SK-N-MC (cell line): ENCODE measurements at regions not wholly inside any gene's neighbourhood (a gene's known extent, or its start where the extent isn't known, plus 50 kb on each side); places are given as distances from the start of the nearest gene placed in this dataset.

ENCODE experiments used
- DNase-seq: peaks from one replicate; pipeline ENCODE4 v3.0.0-alpha.2; 2011; ENCODE audit warnings: low read depth, low spot score
- H3K27ac ChIP-seq: fragments of 200-600 bp; sonication (generic); 2 replicates; pipeline ENCODE4 v1.5.1; 2016; ENCODE audit warnings: mixed run types
- H3K36me3 ChIP-seq: fragments of 200-600 bp; sonication (generic); 2 replicates; pipeline ENCODE4 v1.6.1; 2017; ENCODE audit warnings: antibody characterized with exemption, low read length, mixed read lengths; ENCODE audit not compliant: insufficient read depth
- H3K4me3 ChIP-seq: fragments of 200-600 bp; sonication (generic); 2 replicates; pipeline ENCODE4 v1.5.1; 2016
- H3K9ac ChIP-seq: fragments of 200-600 bp; sonication (generic); 2 replicates; pipeline ENCODE4 v1.8.0; 2017; ENCODE audit warnings: mixed run types, mixed read lengths; ENCODE audit not compliant: insufficient read length
- H3K9me3 ChIP-seq: fragments of 200-600 bp; sonication (generic); 2 replicates; pipeline ENCODE4 v1.6.1; 2017; ENCODE audit warnings: low read depth, mild to moderate bottlenecking, antibody characterized with exemption, low read length, moderate library complexity, mixed read lengths
- EZH2 ChIP-seq: fragments of 200-600 bp; sonication (generic); IDR thresholded peaks from one replicate; pipeline ENCODE4 v1.6.1; 2017; ENCODE audit warnings: antibody characterized with exemption
- FOXP2 ChIP-seq: optimal IDR thresholded peaks from 2 replicates; pipeline ENCODE3; 2011; ENCODE audit warnings: mild to moderate bottlenecking, moderate library complexity; ENCODE audit not compliant: insufficient read depth; ENCODE audit errors: extremely low read length, control extremely low read depth
- POLR2AphosphoS5 ChIP-seq: IDR thresholded peaks from 2 replicates; pipeline ENCODE4 v1.6.1; 2012; ENCODE audit warnings: mild to moderate bottlenecking, low read depth, low read length, borderline replicate concordance

DNA sequence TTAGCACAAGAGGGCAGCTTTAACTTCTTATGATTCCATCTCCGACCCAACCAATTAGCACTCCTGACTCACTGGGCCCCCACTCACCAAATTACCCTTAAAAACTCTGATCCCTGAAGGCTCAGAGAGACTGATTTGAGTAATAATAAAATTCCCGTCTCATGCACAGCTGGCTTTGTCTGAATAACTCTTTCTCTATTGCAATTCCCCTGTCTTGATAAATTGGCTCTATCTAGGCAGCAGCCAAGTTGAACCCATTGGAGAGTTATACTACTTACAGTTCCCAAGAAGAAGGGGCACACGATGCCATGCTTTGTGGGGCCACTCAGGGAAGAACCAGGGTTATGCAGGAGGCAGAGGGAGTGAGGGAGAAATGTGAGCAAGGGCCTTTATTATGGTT is 632.8 kb downstream of the TSN start:
- Histone ChIP-seq H3K4me3 (no peak overlapping the region), H3K9ac (no peak overlapping the region), H3K36me3 (no peaks in the 10 kb centered on the region), H3K27ac (no peak overlapping the region), H3K9me3 (no peaks in the 10 kb centered on the region)
- no peak for DNase-seq
- no peak for TF ChIP-seq EZH2
- TF ChIP-seq POLR2AphosphoS5 = no peak
- TF ChIP-seq FOXP2 = no peak

DNA sequence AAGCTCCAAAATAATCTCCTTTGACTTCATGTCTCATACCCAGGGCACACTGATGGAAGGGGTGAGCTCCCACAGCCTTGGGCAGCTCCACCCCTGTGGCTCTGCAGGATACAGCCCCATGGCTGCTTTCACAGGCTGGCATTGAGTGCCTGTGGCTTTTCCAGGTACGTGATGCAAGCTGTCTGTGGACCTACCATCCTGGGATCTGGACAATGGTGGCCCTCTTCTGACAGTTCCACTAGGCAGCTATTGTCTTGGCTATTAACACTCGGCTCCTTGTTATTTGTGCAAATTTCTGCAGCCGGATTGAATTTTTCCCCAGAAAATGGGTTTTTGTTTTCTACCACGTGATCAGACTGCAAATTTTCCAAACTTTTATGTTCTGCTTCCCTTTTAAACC is 634.2 kb downstream of the TSN start:
- no peak overlapping the region for H3K27ac ChIP-seq
- no peak for TF ChIP-seq EZH2
- no peak for TF ChIP-seq FOXP2
- TF ChIP-seq POLR2AphosphoS5 = no peak
- H3K9ac ChIP-seq = no peak overlapping the region
- no peaks in the 10 kb centered on the region for H3K36me3 ChIP-seq
- no peak for DNase-seq
- H3K9me3 ChIP-seq = no peaks in the 10 kb centered on the region
- no peak overlapping the region for H3K4me3 ChIP-seq

DNA sequence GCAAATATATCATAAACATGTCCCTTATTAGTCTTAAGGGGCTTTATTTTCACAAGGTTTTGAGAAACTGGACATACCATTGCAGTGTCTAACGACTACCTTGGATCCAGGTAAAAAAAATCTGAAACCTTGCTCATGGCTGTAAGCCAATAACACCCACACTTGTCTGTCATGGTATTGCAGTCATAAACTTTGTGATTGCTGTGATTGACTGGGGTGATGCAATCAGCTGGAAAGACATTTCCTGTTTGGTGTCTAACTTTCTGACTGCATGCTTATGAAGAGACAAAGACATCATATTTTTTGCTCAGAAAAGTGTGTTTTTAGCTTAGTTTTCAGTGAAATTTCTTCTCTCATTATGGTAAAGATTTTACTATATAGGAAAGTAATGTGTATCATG is 635.0 kb downstream of the TSN start:
- H3K4me3 ChIP-seq = no peak overlapping the region
- H3K9me3 ChIP-seq = no peaks in the 10 kb centered on the region
- TF ChIP-seq POLR2AphosphoS5 (no peak), EZH2 (no peak), FOXP2 (no peak)
- DNase-seq = no peak
- no peak overlapping the region for H3K27ac ChIP-seq
- H3K9ac ChIP-seq = no peak overlapping the region
- no peaks in the 10 kb centered on the region for H3K36me3 ChIP-seq

DNA sequence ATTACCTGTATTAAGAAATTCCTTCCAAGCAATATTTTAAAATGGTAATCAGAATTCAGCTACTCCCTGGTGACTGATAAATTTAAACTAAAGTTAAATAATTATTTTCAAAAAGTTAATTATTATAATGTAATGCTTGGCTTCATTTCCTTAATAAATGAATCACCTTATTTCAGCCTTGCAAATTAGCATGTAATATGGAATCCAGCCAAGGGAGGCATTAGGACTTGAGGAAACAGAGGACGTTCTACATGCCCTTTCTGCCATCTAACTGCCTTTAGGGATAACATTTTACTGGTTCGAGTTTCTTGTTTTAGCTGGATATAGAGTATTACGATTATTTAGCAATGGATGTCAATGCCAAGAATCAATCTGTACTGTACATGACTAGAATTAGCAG is 636.3 kb downstream of the TSN start:
- no peak overlapping the region for H3K4me3 ChIP-seq
- TF ChIP-seq FOXP2 (no peak), POLR2AphosphoS5 (no peak), EZH2 (no peak)
- no peak overlapping the region for H3K9ac ChIP-seq
- no peak overlapping the region for H3K27ac ChIP-seq
- H3K9me3 ChIP-seq = no peaks in the 10 kb centered on the region
- no peaks in the 10 kb centered on the region for H3K36me3 ChIP-seq
- no peak for DNase-seq

DNA sequence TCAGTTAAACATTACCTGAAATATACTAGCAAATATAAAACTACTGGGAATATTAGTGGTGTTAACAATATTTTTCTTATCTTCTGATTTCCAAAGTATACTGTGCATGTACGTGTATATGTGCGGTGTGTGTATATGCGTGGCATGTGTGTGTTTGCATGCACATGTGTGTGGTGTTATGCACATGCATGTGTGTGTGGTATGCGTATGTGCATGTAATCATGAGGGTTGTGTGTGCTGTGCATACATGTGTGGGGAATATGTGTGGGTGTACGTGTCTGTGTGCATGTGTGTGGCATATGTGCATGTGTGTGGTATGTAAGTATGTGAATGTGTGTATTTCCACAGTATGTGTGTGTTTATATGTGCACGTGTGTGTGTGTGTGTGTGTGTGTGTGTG is 640.2 kb downstream of the TSN start:
- H3K9me3 ChIP-seq = no peaks in the 10 kb centered on the region
- no peak overlapping the region for H3K27ac ChIP-seq
- DNase-seq = no peak
- TF ChIP-seq FOXP2 (no peak), EZH2 (no peak), POLR2AphosphoS5 (no peak)
- H3K4me3 ChIP-seq = no peak overlapping the region
- H3K9ac ChIP-seq = no peak overlapping the region
- no peaks in the 10 kb centered on the region for H3K36me3 ChIP-seq

DNA sequence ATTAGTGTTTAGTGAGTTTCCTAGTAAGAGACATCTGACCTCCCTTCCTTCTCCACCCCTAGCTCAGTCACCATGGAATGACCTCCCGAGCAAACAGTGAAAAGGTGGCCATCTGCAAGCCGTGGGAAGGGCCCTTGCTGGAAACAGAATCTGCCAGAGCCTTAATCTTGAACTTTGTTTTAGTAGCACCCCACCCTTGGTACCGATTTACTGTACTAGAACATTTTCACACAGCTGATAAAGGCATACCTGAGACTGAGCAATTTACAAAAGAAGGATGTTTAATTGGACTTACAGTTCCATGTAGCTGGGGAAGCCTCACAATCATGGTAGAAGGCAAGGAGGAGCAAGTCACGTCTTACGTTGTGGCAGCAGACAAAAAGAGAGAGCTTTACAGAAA is 655.8 kb downstream of the TSN start:
- H3K4me3 ChIP-seq = no peak overlapping the region
- no peak overlapping the region for H3K9ac ChIP-seq
- no peaks in the 10 kb centered on the region for H3K36me3 ChIP-seq
- no peak for DNase-seq
- H3K27ac ChIP-seq = no peak overlapping the region
- no peak for TF ChIP-seq POLR2AphosphoS5
- TF ChIP-seq EZH2 = no peak
- TF ChIP-seq FOXP2 = no peak
- no peaks in the 10 kb centered on the region for H3K9me3 ChIP-seq

DNA sequence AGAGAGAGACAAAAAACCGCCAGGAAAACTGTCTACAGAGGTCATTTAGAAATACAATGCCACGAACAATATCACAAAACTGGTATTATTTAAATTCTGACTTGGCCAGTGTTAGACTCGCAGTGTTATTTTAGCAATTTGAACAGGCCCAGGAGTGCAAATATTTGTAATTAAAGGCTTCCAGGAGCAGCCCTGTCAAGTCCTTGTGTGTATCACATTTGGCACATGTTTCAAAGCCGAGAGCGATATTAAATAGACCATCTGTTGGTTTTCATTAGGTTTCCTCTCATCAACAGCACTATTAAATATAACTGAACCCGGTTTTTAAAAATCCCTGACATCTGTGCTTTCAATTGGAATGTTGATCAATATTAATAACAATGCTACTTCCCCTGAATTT is 656.9 kb downstream of the TSN start:
- Histone ChIP-seq H3K9ac (no peak overlapping the region), H3K9me3 (no peaks in the 10 kb centered on the region), H3K36me3 (no peaks in the 10 kb centered on the region), H3K4me3 (no peak overlapping the region), H3K27ac (no peak overlapping the region)
- no peak for DNase-seq
- no peak for TF ChIP-seq POLR2AphosphoS5

DNA sequence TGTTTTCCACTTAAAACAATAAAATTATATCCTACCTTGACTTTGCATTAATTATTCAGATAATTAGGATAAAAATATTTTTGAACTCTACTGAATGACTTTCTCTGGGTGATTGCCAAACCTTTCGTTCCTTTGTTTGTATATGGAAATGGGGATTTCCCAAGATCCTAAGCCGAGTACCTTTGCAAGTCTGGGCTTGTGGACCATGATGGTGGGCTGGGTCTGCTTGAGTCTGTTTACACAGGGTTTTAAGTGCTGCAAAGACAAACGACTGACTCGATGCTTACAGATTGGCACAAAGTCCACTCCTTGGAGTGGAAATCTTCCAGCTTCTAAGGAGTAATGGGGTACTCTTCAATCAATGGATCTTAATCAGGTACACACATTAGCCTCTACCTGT is 659.5 kb downstream of the TSN start:
- no peak for DNase-seq
- Histone ChIP-seq H3K9ac (no peak overlapping the region), H3K27ac (no peak overlapping the region), H3K9me3 (no peaks in the 10 kb centered on the region), H3K4me3 (no peak overlapping the region), H3K36me3 (no peaks in the 10 kb centered on the region)
- no peak for TF ChIP-seq EZH2
- TF ChIP-seq FOXP2 = no peak
- no peak for TF ChIP-seq POLR2AphosphoS5

DNA sequence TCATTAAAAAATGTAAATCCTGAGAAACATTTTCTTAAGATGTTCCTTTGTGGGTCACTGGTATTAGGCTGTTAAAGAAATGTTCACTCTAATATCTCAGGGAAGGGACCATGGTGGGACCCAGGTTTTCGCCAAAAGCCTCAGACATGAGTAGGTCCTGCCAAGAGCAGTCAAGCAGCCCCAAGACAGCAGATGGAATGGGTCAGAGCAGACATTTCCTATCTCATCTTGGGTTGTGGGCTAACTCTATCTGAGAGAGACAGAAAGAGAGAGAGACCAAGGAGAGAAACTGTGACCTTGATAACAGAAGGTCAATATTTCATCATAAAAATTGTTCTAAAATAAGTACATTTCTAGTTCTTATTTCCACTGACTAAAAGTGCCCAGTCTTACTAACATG is 661.7 kb downstream of the TSN start:
- TF ChIP-seq FOXP2 (no peak), EZH2 (no peak), POLR2AphosphoS5 (no peak)
- DNase-seq = no peak

More for the DNA sequence above, 661.7 kb downstream of the TSN start:
- no peaks in the 10 kb centered on the region for H3K9me3 ChIP-seq
- no peak overlapping the region for H3K4me3 ChIP-seq
- H3K9ac ChIP-seq = no peak overlapping the region
- H3K36me3 ChIP-seq = no peaks in the 10 kb centered on the region
- H3K27ac ChIP-seq = no peak overlapping the region
